ENCODE measurements at regions not wholly inside any gene's neighbourhood (a gene's known extent, or its start where the extent isn't known, plus 50 kb on each side); places are given as distances from the start of the nearest gene placed in this dataset.

DNA sequence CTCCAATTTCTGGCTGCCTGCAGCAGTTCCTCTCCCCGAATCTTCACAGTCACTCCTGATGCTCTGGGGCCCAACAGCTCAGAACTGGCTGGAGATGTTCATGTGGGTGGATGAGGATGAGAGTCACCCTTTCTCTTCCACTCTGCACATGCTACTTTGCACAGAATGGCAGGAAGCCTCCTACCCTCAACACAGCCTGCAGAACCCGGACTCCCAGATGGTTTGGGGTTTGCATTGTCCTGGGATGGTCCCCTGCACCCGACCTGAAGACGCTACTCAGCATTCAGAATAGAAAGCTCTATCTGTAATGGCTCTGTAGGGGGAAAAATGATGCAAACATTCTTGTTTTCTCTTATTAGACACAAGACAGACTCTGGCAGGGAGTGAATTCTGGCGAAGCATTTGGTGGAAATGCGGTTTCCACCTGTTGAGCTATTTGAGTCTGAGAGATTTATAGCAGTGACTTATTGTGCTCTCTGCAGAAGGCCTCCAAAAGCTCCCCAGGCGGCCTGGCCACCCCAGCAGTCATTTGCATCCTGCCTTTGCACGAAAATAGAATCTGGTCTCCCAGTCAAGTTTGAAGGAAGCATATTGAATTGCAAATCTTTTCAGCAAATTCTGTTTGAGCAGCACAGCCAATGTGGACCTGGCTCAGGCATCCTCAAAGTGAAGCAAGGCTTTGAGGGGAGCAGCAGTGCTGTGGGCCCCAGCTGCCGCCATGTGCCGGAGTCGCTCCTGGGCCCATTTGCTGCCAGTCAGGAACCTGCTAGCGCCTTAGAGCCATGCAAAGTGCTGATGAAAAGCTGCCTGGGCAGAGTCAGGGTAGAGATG lies 309.3 kb downstream of the TCERG1L start:
- no peak for DNase-seq (ENCODE audit: low read depth in 1 of 2, low spot score in 1 of 2)

GRCh38 chr10:131003455-131003854 lies 308.1 kb downstream of the TCERG1L start:
- DNase-seq (ENCODE audit: low read depth in 1 of 2, low spot score in 1 of 2) = no peak

DNA sequence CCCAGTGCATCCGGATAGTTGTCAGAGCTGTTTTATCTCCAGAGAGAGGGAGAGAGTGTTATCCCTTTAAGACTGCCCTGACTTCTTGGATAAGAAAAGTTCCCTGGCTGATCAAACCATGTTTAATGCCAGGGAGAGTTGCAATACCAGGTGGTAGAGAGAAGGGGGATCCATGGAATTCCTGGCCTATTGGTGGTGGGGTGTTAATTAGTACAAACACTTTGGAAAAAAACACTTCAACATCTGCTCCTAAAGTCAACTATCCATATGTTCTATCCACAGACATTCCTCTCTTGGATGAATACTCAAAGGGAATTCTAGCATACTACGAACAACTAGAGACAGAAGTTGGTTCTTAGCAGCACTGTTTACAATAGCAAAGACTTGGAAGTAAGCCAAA lies 307.2 kb downstream of the TCERG1L start:
- no peak for DNase-seq (ENCODE audit: low read depth in 1 of 2, low spot score in 1 of 2)

GRCh38 chr10:131006458-131007256 lies 304.9 kb downstream of the TCERG1L start:
- DNase-seq (ENCODE audit: low read depth in 1 of 2, low spot score in 1 of 2) = no peak

GRCh38 chr10:131009791-131010190 lies 301.7 kb downstream of the TCERG1L start:
- DNase-seq (ENCODE audit: low read depth in 1 of 2, low spot score in 1 of 2) = no peak

DNA sequence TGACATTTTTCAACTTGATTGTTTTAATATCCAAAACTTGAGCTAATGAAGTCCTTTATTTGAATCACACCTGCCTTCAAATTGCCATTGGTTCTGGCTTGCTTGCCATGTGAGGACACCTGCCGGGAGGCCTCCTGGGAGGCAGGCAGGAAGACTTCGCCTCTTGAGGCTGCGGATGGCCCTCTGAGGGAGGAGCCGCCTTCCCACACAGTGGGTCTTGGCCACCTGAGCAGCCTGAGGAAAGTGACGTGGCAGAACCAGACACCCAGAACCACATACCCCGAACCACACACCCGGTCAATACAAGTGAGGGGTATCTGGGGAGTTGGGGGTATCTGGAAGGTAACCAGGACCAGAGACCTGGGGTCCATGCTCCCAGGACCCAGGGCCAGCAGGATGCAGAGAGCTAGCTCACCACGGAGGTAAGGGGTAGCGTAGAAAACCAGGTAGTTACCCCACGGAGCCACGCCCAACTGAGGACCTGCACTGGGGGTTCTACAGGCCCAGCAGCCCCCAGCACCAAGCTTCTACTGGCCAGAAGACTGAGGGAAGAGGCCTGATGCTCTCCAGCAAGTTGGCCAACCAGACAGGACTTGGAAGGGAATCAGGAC lies 300.5 kb downstream of the TCERG1L start:
- no peak for DNase-seq (ENCODE audit: low read depth in 1 of 2, low spot score in 1 of 2)

DNA sequence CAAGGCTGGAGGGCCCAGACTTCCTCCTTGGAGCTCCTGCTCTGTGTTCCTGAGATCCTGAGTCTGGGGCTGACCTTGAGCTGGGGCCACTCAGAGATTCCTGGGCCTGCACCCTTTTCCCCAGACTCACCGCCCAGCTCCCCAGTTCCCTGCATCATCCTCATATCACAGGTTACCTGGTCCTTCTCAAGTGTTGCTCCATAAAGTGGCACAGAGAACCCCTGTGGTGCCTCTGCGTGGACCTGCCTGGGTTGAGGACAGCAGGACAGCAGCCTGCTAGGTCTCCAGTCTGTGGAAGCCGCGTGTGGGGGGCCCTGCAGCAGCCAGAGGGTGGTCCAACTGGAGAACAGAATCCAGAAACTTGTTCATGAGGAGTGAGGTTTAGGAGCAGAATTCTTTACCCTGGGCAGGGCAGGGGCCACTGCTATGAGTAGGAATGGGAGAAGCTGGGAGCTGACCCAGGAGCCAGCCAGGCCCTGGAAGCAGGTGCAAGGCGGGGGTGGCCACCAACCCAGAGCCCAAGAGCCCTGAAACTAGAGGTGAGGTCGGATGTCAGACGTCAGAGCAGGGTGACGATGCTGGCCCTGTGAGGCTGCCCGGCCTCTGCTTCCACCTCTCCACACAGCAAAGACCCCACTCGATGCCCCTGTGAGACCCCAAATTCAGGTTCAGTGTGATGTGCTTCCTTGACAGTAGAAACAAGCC lies 299.4 kb downstream of the TCERG1L start:
- DNase-seq (ENCODE audit: low read depth in 1 of 2, low spot score in 1 of 2) = no peak

- no peak for DNase-seq (ENCODE audit: low read depth in 1 of 2, low spot score in 1 of 2)
Observed at GRCh38 chr10:131012641-131012985, 298.9 kb downstream of the TCERG1L start.

- DNase-seq (ENCODE audit: low read depth in 1 of 2, low spot score in 1 of 2) = no peak
Observed at GRCh38 chr10:131013281-131013912, 298.1 kb downstream of the TCERG1L start.

GRCh38 chr10:131014271-131014670 lies 297.2 kb downstream of the TCERG1L start:
- DNase-seq (ENCODE audit: low read depth in 1 of 2, low spot score in 1 of 2) = no peak

GRCh38 chr10:131015271-131015670 lies 296.2 kb downstream of the TCERG1L start:
- no peak for DNase-seq (ENCODE audit: low read depth in 1 of 2, low spot score in 1 of 2)

DNA sequence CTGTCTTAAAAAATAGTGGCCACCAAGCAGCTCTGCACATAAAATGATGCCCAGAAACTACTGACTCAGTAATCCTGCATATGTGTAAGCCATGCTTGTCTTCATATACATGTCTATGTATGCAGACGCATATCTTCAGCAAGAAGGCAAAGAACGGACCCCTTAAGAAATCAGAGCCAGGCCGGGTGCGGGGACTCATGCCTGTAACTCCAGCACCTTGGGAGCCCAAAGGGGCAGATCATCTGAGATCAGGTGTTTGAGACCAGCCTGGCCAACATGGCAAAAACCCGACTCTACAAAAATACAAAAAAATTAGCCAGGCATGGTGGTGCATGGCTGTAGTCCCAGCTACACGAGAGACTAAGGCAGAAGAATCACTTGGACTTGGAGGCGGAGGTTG lies 295.0 kb downstream of the TCERG1L start:
- no peak for DNase-seq (ENCODE audit: low read depth in 1 of 2, low spot score in 1 of 2)

- no peak for DNase-seq (ENCODE audit: low read depth in 1 of 2, low spot score in 1 of 2)
Observed at GRCh38 chr10:131017566-131018285, 293.8 kb downstream of the TCERG1L start.

- no peak for DNase-seq (ENCODE audit: low read depth in 1 of 2, low spot score in 1 of 2)
Observed at GRCh38 chr10:131018886-131019500, 292.5 kb downstream of the TCERG1L start.

DNA sequence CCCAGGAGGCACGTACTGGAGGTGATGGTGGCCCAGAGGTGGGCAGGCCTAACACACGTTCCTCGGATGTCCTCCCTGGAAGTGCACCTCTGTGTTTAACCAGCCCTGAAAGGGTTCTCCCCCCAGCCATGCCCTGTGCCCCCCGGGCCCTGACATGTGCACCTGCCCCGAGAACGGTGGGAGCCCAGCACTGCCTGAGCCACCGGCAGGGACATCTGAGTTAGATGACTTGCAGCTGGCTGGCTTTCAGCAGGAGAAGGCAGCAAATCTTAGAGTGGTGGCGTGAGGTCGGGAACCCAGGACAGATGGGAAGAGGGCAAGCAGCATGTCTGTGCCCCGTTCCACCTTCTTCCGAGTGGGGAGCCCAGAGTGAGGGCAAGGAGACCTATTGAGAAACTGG lies 291.8 kb downstream of the TCERG1L start:
- DNase-seq (ENCODE audit: low read depth in 1 of 2, low spot score in 1 of 2) = no peak

- no peak for DNase-seq (ENCODE audit: low read depth in 1 of 2, low spot score in 1 of 2)
Observed at GRCh38 chr10:131020775-131021174, 290.7 kb downstream of the TCERG1L start.

- DNase-seq (ENCODE audit: low read depth in 1 of 2, low spot score in 1 of 2) = no peak
Observed at GRCh38 chr10:131021246-131021895, 290.1 kb downstream of the TCERG1L start.

DNA sequence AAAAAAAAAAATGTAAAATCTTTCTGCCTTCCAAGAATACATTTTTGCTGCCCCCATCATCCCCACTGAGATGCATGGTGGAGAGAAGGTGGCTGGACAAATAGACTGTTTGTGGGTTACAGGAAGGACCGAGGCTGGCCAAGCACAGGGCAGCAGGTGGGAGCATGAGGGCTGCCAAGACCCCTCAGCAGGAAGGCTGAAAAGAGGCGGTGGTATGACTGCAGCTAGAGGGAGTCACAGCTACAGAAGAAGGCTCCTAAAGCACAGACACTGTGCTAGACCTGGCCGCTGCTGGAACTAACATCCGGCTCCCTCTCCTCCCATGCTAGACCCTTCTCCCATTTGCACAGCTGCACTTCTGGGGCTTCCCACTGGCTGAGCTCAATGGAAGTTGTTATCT lies 289.6 kb downstream of the TCERG1L start:
- no peak for DNase-seq (ENCODE audit: low read depth in 1 of 2, low spot score in 1 of 2)

DNA sequence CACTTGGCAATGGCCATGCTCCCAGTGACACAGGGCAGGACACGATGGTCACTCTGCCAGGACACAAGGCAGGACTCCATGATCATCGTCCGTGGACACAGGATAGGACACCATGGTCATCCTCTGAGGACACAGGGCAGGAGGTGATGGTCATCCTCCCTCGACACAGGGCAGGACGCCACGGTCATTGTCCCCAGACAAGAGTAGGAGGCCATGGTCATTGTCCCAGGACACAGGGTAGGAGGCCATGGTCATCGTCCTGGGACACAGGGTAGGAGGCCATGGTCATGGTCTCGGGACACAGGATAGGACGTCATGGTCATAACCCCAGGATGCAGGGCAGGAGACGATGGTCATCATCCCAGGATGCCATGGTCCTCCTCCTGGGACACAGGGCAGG lies 289.2 kb downstream of the TCERG1L start:
- no peak for DNase-seq (ENCODE audit: low read depth in 1 of 2, low spot score in 1 of 2)
